Panc1 (cell line): ENCODE measurements at regions not wholly inside any gene's neighbourhood (a gene's known extent, or its start where the extent isn't known, plus 50 kb on each side); places are given as distances from the start of the nearest gene placed in this dataset.

ENCODE experiments used
- ATAC-seq: fragments of 200-7000 bp; cut with Tn5 transposase; 2 replicates; pipeline ENCODE4 v1.9.1; 2020; ENCODE audit warnings: mild to moderate bottlenecking, moderate library complexity
- BruUV-seq: library from RNA; stranded (reverse); fragments of 400-500 nt; replicated peaks from 2 replicates; lab custom pipeline; 2021; lab: Mats Ljungman, UMichigan
- CTCF ChIA-PET: fragments of 300-600 bp; sonication (Branson Sonifier 250); formaldehyde crosslinking; loops from one replicate; lab custom pipeline; 2022; ENCODE audit warnings: antibody characterized with exemption; lab: Charles Lee
- POLR2A ChIA-PET: fragments of 300-600 bp; sonication (Branson Sonifier 250); formaldehyde crosslinking; loops from one replicate; lab custom pipeline; 2022; ENCODE audit warnings: antibody characterized with exemption; lab: Charles Lee
- DNase-seq: peaks from one replicate; pipeline ENCODE4 v3.0.0-alpha.2; 2010; ENCODE audit warnings: low read depth, low spot score
- H3K27ac ChIP-seq: 2 replicates; pipeline ENCODE4 v1.5.1; 2011; ENCODE audit warnings: mild to moderate bottlenecking, low read length, inconsistent platforms
- H3K27me3 ChIP-seq: fragments of 200-500 bp; sonication (Bioruptor generic); 2 replicates; pipeline ENCODE4 v1.6.0; 2014; ENCODE audit warnings: low read length, inconsistent platforms; ENCODE audit not compliant: control insufficient read depth, insufficient read depth
- H3K36me3 ChIP-seq: fragments of 200-500 bp; sonication (Bioruptor generic); 2 replicates; pipeline ENCODE4 v1.5.1; 2014; ENCODE audit warnings: inconsistent platforms, mild to moderate bottlenecking, low read length, moderate library complexity; ENCODE audit not compliant: control insufficient read depth, insufficient read depth
- H3K4me1 ChIP-seq: 2 replicates; pipeline ENCODE4 v1.5.1; 2011; ENCODE audit warnings: inconsistent platforms, mild to moderate bottlenecking, low read length, moderate library complexity; ENCODE audit not compliant: control insufficient read depth, insufficient read depth
- H3K4me3 ChIP-seq, 2 experiments: 2 replicates each; pipeline ENCODE4 v1.5.1; 2011 to 2012; ENCODE audit warnings: low read depth in 2 of 2, low read length in 2 of 2, mild to moderate bottlenecking in 2 of 2, inconsistent platforms in 1 of 2, moderate library complexity in 1 of 2
- H3K9me3 ChIP-seq: fragments of 200-500 bp; sonication (Bioruptor generic); 2 replicates; pipeline ENCODE4 v1.5.1; 2014; ENCODE audit warnings: low read depth, mild to moderate bottlenecking, inconsistent platforms, low read length, moderate library complexity; ENCODE audit not compliant: control insufficient read depth, insufficient read depth
- POLR2AphosphoS5 ChIP-seq: IDR thresholded peaks from 2 replicates; pipeline ENCODE4 v1.6.1; 2012; ENCODE audit warnings: mild to moderate bottlenecking, low read depth, low read length, moderate library complexity
- SIN3A ChIP-seq: IDR thresholded peaks from 2 replicates; pipeline ENCODE4 v1.6.1; 2012; ENCODE audit warnings: low read depth, mild to moderate bottlenecking, low read length, moderate library complexity, borderline replicate concordance; ENCODE audit not compliant: insufficient read depth
- TCF7L2 ChIP-seq: IDR thresholded peaks from 2 replicates; pipeline ENCODE4 v1.6.1; 2011; ENCODE audit warnings: mild to moderate bottlenecking, low read depth, low read length, inconsistent platforms
- in situ Hi-C: cut with HindIII; loops from 2 replicates; pipeline ENCODE4 v1.10.0; 2016; ENCODE audit warnings: low sequenced_read_pairs, low pct_unique_long_range_greater_than_20kb
- intact Hi-C: fragments of 100-400 bp; cut with micrococcal nuclease; formaldehyde crosslinking; loops from one replicate; pipeline ENCODE4 v1.10.0; 2022; ENCODE audit not compliant: unreplicated experiment
- TF ChIP-seq, protein P1 (sequence below), 2 experiments: IDR thresholded peaks; 2 replicates each; pipeline ENCODE4 v1.6.1; 2011 to 2012; ENCODE audit warnings: low read depth in 2 of 2, control low read depth in 1 of 2, low read length in 1 of 2, mild to moderate bottlenecking in 1 of 2, moderate library complexity in 1 of 2; ENCODE audit not compliant: insufficient read depth in 1 of 2
- TF ChIP-seq, protein P2 (sequence below): fragments of 450-650 bp; IDR thresholded peaks from 2 replicates; pipeline ENCODE4 v1.5.1; 2017; ENCODE audit warnings: mild to moderate bottlenecking

- in situ Hi-C loops (no loop called here), intact Hi-C loops (no loop called here)
- Histone ChIP-seq H3K9me3 (no peaks in the 10 kb centered on the region), H3K27ac (no peak overlapping the region), H3K4me3 (no peak overlapping the region), H3K27me3 (no peaks in the 10 kb centered on the region), H3K4me1 (no peaks in the 10 kb centered on the region), H3K36me3 (no peaks in the 10 kb centered on the region)
- no TSS peak for BruUV-seq
- ATAC-seq, result no peak
- ChIA-PET CTCF (no interaction called here), POLR2A (interaction anchor here (0.7 kb wide), 1 partner anchor 39 kb away, joined by 3 read pairs; no protein-coding TSS in a partner anchor)
- DNase-seq, result no peak
- no peak for TF ChIP-seq SIN3A
- no peak for TF ChIP-seq TCF7L2
- TF ChIP-seq, protein P1, sequence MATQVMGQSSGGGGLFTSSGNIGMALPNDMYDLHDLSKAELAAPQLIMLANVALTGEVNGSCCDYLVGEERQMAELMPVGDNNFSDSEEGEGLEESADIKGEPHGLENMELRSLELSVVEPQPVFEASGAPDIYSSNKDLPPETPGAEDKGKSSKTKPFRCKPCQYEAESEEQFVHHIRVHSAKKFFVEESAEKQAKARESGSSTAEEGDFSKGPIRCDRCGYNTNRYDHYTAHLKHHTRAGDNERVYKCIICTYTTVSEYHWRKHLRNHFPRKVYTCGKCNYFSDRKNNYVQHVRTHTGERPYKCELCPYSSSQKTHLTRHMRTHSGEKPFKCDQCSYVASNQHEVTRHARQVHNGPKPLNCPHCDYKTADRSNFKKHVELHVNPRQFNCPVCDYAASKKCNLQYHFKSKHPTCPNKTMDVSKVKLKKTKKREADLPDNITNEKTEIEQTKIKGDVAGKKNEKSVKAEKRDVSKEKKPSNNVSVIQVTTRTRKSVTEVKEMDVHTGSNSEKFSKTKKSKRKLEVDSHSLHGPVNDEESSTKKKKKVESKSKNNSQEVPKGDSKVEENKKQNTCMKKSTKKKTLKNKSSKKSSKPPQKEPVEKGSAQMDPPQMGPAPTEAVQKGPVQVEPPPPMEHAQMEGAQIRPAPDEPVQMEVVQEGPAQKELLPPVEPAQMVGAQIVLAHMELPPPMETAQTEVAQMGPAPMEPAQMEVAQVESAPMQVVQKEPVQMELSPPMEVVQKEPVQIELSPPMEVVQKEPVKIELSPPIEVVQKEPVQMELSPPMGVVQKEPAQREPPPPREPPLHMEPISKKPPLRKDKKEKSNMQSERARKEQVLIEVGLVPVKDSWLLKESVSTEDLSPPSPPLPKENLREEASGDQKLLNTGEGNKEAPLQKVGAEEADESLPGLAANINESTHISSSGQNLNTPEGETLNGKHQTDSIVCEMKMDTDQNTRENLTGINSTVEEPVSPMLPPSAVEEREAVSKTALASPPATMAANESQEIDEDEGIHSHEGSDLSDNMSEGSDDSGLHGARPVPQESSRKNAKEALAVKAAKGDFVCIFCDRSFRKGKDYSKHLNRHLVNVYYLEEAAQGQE (IDR thresholded peaks at IDR 0.05; ENCODE audit: insufficient read depth in 1 of 2, low read depth in 2 of 2, low read length in 1 of 2), result no peak
- TF ChIP-seq, protein P2, sequence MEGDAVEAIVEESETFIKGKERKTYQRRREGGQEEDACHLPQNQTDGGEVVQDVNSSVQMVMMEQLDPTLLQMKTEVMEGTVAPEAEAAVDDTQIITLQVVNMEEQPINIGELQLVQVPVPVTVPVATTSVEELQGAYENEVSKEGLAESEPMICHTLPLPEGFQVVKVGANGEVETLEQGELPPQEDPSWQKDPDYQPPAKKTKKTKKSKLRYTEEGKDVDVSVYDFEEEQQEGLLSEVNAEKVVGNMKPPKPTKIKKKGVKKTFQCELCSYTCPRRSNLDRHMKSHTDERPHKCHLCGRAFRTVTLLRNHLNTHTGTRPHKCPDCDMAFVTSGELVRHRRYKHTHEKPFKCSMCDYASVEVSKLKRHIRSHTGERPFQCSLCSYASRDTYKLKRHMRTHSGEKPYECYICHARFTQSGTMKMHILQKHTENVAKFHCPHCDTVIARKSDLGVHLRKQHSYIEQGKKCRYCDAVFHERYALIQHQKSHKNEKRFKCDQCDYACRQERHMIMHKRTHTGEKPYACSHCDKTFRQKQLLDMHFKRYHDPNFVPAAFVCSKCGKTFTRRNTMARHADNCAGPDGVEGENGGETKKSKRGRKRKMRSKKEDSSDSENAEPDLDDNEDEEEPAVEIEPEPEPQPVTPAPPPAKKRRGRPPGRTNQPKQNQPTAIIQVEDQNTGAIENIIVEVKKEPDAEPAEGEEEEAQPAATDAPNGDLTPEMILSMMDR, result no peak
- TF ChIP-seq POLR2AphosphoS5, result no peak
Observed at GRCh38 chr1:82258887-82259286, 458.2 kb downstream of the ADGRL2 start.

- intact Hi-C loops, result no loop called here
- Histone ChIP-seq H3K27me3 (no peaks in the 10 kb centered on the region), H3K4me1 (no peaks in the 10 kb centered on the region), H3K9me3 (no peaks in the 10 kb centered on the region), H3K4me3 (no peak overlapping the region), H3K36me3 (no peaks in the 10 kb centered on the region), H3K27ac (no peak overlapping the region)
- no TSS peak for BruUV-seq
- POLR2A ChIA-PET, result no interaction called here
- in situ Hi-C loops, result no loop called here
- ATAC-seq (no peak), DNase-seq (no peak)
- TF ChIP-seq, protein P1 (IDR thresholded peaks at IDR 0.05; ENCODE audit: insufficient read depth in 1 of 2, low read depth in 2 of 2, low read length in 1 of 2), result no peak
- CTCF ChIA-PET, result no interaction called here
Observed at GRCh38 chr1:82246050-82246449, 445.3 kb downstream of the ADGRL2 start.
